ENCODE measurements at regions not wholly inside any gene's neighbourhood (a gene's known extent, or its start where the extent isn't known, plus 50 kb on each side); places are given as distances from the start of the nearest gene placed in this dataset.

DNA sequence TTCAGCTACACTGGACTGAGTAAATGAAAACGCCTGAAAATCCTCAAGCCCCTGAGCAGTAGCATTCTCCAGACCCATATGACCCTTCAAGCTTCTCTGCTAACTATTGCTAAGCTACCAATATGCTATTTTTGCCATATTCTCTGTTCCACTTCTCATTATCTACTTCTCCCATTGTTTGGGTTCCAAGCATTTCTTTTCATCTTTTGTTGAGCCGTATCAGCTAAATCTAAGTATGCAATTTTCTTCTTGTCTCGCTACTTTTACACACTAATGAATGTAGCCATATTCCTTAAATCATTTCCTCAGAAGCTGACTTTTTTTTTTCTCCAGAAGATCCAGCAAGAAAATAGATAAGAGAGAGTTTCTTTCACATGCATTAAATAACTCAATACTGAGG is 128.4 kb downstream of the AGTR2 start:
- TF ChIP-seq CTCF (IDR thresholded peaks at IDR 0.05) = no peak
- no peak for TF ChIP-seq SIN3A (IDR thresholded peaks at IDR 0.05; ENCODE audit: borderline replicate concordance, insufficient read depth, low read depth, low read length)
- no peak for TF ChIP-seq POLR2AphosphoS5 (IDR thresholded peaks at IDR 0.05; ENCODE audit: low read depth, low read length)
